ENCODE measurements at regions not wholly inside any gene's neighbourhood (a gene's known extent, or its start where the extent isn't known, plus 50 kb on each side); places are given as distances from the start of the nearest gene placed in this dataset.

- TF ChIP-seq POLR2A (IDR thresholded peaks at IDR 0.05; ENCODE audit: low read length) (no peak), GATA1 (IDR thresholded peaks at IDR 0.05; ENCODE audit: low read depth, low read length) (no peak)
- DNase-seq, result no peak
Measured at GRCh38 chr3:182201456-182202168, 489.9 kb downstream of the SOX2 start.

- no peak for DNase-seq
- TF ChIP-seq GATA1 (IDR thresholded peaks at IDR 0.05; ENCODE audit: low read depth, low read length) (no peak), POLR2A (IDR thresholded peaks at IDR 0.05; ENCODE audit: low read length) (no peak)
Measured at GRCh38 chr3:182212479-182213076, 500.9 kb downstream of the SOX2 start.

DNA sequence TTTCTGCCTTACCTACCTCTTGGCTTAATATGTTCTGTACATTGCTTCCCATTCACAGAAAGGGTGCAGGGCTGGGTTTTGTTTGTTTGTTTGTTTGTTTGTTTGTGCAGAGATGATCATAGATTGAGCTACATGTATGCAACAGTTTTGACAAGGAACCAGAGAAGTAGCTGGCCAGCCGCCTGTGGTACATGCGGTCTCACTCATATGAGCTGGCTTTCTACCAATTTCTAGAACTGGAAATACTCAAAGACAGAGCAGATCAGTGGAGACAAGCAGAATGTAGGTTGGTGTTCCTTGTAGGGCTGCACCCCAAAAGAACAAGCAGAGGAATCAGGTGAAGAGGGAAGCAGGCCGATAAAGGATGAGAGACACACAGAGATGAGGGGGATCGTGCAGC, 502.7 kb downstream of the SOX2 start:
- TF ChIP-seq GATA1 (IDR thresholded peaks at IDR 0.05; ENCODE audit: low read depth, low read length), result no peak
- TF ChIP-seq POLR2A (IDR thresholded peaks at IDR 0.05; ENCODE audit: low read length), result no peak
- DNase-seq, result no peak

DNA sequence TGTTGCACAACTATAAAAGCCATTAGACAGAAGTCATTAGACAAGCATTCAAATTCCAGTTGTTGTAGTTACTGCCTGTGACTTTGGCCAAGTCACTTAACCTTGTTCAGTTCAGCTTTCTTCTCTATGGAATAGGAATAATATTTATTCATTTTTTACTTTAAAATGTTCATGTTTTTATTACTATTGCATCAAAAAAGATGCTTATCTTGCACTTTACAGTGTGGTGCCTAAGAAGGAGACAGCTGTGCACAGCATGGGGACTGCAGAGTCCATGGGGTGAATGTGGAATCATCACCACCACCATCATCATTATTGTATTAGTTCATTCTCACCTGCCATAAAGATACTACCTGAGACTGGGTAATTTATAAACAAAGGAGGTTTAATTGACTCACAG, 504.2 kb downstream of the SOX2 start:
- no peak for DNase-seq
- TF ChIP-seq GATA1 (IDR thresholded peaks at IDR 0.05; ENCODE audit: low read depth, low read length), result no peak
- no peak for TF ChIP-seq POLR2A (IDR thresholded peaks at IDR 0.05; ENCODE audit: low read length)

- DNase-seq, result no peak
- TF ChIP-seq GATA1 (IDR thresholded peaks at IDR 0.05; ENCODE audit: low read depth, low read length) (no peak), POLR2A (IDR thresholded peaks at IDR 0.05; ENCODE audit: low read length) (no peak)
Measured at GRCh38 chr3:182216311-182216970, 504.7 kb downstream of the SOX2 start.

GRCh38 chr3:182220013-182220412, 508.3 kb downstream of the SOX2 start:
- TF ChIP-seq POLR2A (IDR thresholded peaks at IDR 0.05; ENCODE audit: low read length) (no peak), GATA1 (IDR thresholded peaks at IDR 0.05; ENCODE audit: low read depth, low read length) (no peak)
- no peak for DNase-seq

- no peak for DNase-seq
- no peak for TF ChIP-seq POLR2A (IDR thresholded peaks at IDR 0.05; ENCODE audit: low read length)
- TF ChIP-seq GATA1 (IDR thresholded peaks at IDR 0.05; ENCODE audit: low read depth, low read length), result no peak
Measured at GRCh38 chr3:182220471-182220870, 508.7 kb downstream of the SOX2 start.

- no peak for DNase-seq
Measured at GRCh38 chr3:182226995-182227394, 515.3 kb downstream of the SOX2 start.

GRCh38 chr3:182233405-182233804, 521.7 kb downstream of the SOX2 start:
- no peak for DNase-seq
- TF ChIP-seq GATA1 (IDR thresholded peaks at IDR 0.05; ENCODE audit: low read depth, low read length) (no peak), POLR2A (IDR thresholded peaks at IDR 0.05; ENCODE audit: low read length) (no peak)

More at GRCh38 chr3:182226995-182227394, 515.3 kb downstream of the SOX2 start:
- no peak for TF ChIP-seq GATA1 (IDR thresholded peaks at IDR 0.05; ENCODE audit: low read depth, low read length)
- TF ChIP-seq POLR2A (IDR thresholded peaks at IDR 0.05; ENCODE audit: low read length), result no peak

DNA sequence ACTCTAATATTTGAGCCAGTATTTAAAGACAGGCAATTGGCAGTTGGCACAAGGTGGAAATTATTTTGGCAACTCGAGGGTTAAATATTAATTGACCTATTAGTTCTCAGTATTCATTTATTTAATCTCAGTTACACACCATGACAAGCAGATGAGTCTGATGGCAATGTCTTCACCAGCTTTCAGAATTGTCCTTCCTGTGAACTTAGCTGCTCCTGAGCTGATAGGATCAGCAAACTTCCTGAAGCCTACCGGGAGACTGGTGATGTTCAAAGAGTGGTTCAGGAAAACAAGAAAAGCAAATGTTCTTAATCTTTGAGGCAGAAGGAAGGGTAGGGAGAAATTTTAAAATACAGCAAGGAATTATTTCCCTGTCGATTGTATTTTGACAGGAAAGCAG, 522.2 kb downstream of the SOX2 start:
- TF ChIP-seq GATA1 (IDR thresholded peaks at IDR 0.05; ENCODE audit: low read depth, low read length) (no peak), POLR2A (IDR thresholded peaks at IDR 0.05; ENCODE audit: low read length) (no peak)
- no peak for DNase-seq

GRCh38 chr3:182234881-182235280, 523.2 kb downstream of the SOX2 start:
- TF ChIP-seq GATA1 (IDR thresholded peaks at IDR 0.05; ENCODE audit: low read depth, low read length) (no peak), POLR2A (IDR thresholded peaks at IDR 0.05; ENCODE audit: low read length) (no peak)
- DNase-seq, result no peak

- TF ChIP-seq GATA1 (IDR thresholded peaks at IDR 0.05; ENCODE audit: low read depth, low read length) (no peak), POLR2A (IDR thresholded peaks at IDR 0.05; ENCODE audit: low read length) (no peak)
- DNase-seq, result no peak
Measured at GRCh38 chr3:182235504-182235903, 523.8 kb downstream of the SOX2 start.

GRCh38 chr3:182238126-182238525, 526.4 kb downstream of the SOX2 start:
- TF ChIP-seq GATA1 (IDR thresholded peaks at IDR 0.05; ENCODE audit: low read depth, low read length) (no peak), POLR2A (IDR thresholded peaks at IDR 0.05; ENCODE audit: low read length) (no peak)
- DNase-seq, result no peak

DNA sequence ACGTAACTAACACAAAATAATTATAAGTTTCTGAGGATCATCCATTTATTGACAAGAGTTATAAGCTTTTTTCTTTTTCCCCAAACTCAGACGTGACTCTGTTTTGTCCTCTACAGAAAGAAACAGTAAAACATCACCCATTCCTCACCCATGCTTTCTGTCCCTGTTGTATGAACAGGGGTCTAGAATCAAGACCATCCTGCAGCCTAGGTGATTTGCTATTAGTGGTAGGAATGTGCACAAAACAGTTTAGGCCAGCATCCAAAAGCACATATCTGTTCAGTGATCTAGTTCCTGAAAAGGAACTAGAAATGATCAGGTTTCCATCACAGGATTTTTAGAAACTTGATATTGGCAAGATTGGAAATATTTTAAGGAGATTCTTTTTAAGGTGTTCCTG, 527.6 kb downstream of the SOX2 start:
- TF ChIP-seq GATA1 (IDR thresholded peaks at IDR 0.05; ENCODE audit: low read depth, low read length), result no peak
- no peak for TF ChIP-seq POLR2A (IDR thresholded peaks at IDR 0.05; ENCODE audit: low read length)
- no peak for DNase-seq

GRCh38 chr3:182240474-182240873, 528.7 kb downstream of the SOX2 start:
- TF ChIP-seq GATA1 (IDR thresholded peaks at IDR 0.05; ENCODE audit: low read depth, low read length), result no peak
- no peak for TF ChIP-seq POLR2A (IDR thresholded peaks at IDR 0.05; ENCODE audit: low read length)
- no peak for DNase-seq
